Heart left ventricle (tissue), 13 donors: ENCODE measurements at regions not wholly inside any gene's neighbourhood (a gene's known extent, or its start where the extent isn't known, plus 50 kb on each side); places are given as distances from the start of the nearest gene placed in this dataset.

Experiments
- POLR2A ChIP-seq, 2 donors: fragments of 450-650 bp; IDR thresholded peaks; one replicate each; pipeline ENCODE4 v1.6.1; 2017; ENCODE audit warnings: antibody characterized with exemption in 2 of 2, mild to moderate bottlenecking in 2 of 2, moderate library complexity in 2 of 2
- TF ChIP-seq, protein P1 (sequence below), 12 donors: fragments of 200-600 bp; sonication (generic) in 4 of 12; IDR thresholded peaks; one replicate each; pipeline versions ENCODE4 v1.5.0 to v1.8.0; 2018 to 2022; ENCODE audit warnings: antibody characterized with exemption in 12 of 12, mild to moderate bottlenecking in 5 of 12
- donor health status: ischemic (EF 13 %, LVEDD 7.1; RV severe dilation, severe dysfunction).
- donor health status: DM: no; HTN: yes; CAD: no.
- donor health status: DM: no; HTN: no; CAD: no.
- donor health status: ischemic (EF 25% LVEDD 6.9; RV normal size, moderate dysfunction).
- donor health status: ischemic (EF 25% LVEDD 5.7; RV mildly dilated, moderate dysfunction).
- donor health status: ischemic (EF 35%, LVEDD 5.7; RV mildly dilated, moderate dysfunction).
- donor health status: nonischemic (EF 11% LVEDD 7.7; RV severe dilation, severe dysfunction).
- donor health status: DM: yes; HTN: yes; CAD: no.
- donor health status: PGD.
- donor health status: ischemic (EF 29% LVEDD 5.4; RV normal size, mild dysfunction).
- donor health status: nonischemic (EF 23%, LVEDD 6.1; RV moderate dilation, normal function).

- TF ChIP-seq, protein P1, sequence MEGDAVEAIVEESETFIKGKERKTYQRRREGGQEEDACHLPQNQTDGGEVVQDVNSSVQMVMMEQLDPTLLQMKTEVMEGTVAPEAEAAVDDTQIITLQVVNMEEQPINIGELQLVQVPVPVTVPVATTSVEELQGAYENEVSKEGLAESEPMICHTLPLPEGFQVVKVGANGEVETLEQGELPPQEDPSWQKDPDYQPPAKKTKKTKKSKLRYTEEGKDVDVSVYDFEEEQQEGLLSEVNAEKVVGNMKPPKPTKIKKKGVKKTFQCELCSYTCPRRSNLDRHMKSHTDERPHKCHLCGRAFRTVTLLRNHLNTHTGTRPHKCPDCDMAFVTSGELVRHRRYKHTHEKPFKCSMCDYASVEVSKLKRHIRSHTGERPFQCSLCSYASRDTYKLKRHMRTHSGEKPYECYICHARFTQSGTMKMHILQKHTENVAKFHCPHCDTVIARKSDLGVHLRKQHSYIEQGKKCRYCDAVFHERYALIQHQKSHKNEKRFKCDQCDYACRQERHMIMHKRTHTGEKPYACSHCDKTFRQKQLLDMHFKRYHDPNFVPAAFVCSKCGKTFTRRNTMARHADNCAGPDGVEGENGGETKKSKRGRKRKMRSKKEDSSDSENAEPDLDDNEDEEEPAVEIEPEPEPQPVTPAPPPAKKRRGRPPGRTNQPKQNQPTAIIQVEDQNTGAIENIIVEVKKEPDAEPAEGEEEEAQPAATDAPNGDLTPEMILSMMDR (IDR thresholded peaks at IDR 0.05): no peak
- TF ChIP-seq POLR2A (IDR thresholded peaks at IDR 0.05): no peak
Observed at GRCh38 chr3:182105875-182106274, 394.1 kb downstream of the SOX2 start.
